ENCODE measurements at regions not wholly inside any gene's neighbourhood (a gene's known extent, or its start where the extent isn't known, plus 50 kb on each side); places are given as distances from the start of the nearest gene placed in this dataset.

GRCh38 chr5:103464835-103465484 is 97.6 kb downstream of the NUDT12 start:
- no peak for TF ChIP-seq CTCF (IDR thresholded peaks at IDR 0.05; ENCODE audit: control insufficient read depth, extremely low read depth, insufficient read depth)
- H3K4me3 ChIP-seq (ENCODE audit: low read depth, low read length), result no peak overlapping the region
- DNase-seq (ENCODE audit: low read depth), result no peak

- no peak for DNase-seq (ENCODE audit: low read depth)
- H3K4me3 ChIP-seq (ENCODE audit: low read depth, low read length), result no peak overlapping the region
- TF ChIP-seq CTCF (IDR thresholded peaks at IDR 0.05; ENCODE audit: control insufficient read depth, extremely low read depth, insufficient read depth), result no peak
Observed at GRCh38 chr5:103463261-103463660, 99.3 kb downstream of the NUDT12 start.

DNA sequence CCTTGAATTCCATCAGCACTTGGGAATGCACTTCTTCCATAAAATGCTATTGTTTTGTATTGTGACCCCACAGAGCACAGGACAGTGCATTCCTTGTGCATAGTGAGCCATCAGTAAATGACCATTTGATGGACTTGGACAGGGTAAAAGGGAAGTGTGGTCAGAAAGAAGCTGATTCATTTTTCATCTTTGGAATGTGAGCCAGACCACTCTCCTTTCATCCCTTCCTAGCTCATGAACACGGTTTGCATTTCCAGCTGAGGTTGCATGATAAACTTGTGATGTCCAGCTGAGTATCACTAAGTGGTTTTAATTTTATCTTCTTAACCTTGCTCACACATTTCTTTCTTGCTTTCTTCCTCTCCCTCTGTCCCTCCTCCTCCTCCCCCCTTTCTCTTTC is 101.3 kb downstream of the NUDT12 start:
- DNase-seq (ENCODE audit: low read depth), result no peak
- no peak for TF ChIP-seq CTCF (IDR thresholded peaks at IDR 0.05; ENCODE audit: control insufficient read depth, extremely low read depth, insufficient read depth)
- no peak overlapping the region for H3K4me3 ChIP-seq (ENCODE audit: low read depth, low read length)

DNA sequence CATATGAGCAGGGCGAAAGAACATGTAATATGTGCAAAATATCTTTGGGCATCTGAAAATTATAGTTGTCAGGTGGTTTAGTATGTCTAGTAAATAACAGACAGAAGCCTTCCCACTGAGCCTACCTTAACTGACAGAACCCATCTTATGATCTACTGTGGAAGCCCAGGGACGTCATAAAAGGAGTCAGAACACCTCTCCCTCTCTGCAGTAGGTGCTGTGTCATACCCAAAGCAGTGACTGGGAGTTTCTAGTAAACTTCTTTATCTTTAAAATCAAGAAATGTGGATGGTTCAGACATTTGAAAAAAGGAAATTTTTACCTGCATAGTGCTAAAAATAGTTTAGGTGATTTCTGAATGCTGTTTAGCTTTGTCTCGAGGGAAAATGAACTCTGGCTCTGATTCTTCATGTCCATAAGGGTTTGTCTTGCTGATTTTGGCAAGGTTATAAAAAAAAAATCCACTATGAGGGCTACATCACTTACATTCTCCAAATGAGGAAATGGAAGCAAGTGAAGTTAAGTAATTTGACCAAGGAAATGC is 104.0 kb downstream of the NUDT12 start:
- TF ChIP-seq CTCF (IDR thresholded peaks at IDR 0.05; ENCODE audit: control insufficient read depth, extremely low read depth, insufficient read depth), result no peak
- H3K4me3 ChIP-seq (ENCODE audit: low read depth, low read length), result no peak overlapping the region
- no peak for DNase-seq (ENCODE audit: low read depth)

GRCh38 chr5:103456476-103456875 is 106.1 kb downstream of the NUDT12 start:
- no peak for TF ChIP-seq CTCF (IDR thresholded peaks at IDR 0.05; ENCODE audit: control insufficient read depth, extremely low read depth, insufficient read depth)
- no peak overlapping the region for H3K4me3 ChIP-seq (ENCODE audit: low read depth, low read length)
- no peak for DNase-seq (ENCODE audit: low read depth)

DNA sequence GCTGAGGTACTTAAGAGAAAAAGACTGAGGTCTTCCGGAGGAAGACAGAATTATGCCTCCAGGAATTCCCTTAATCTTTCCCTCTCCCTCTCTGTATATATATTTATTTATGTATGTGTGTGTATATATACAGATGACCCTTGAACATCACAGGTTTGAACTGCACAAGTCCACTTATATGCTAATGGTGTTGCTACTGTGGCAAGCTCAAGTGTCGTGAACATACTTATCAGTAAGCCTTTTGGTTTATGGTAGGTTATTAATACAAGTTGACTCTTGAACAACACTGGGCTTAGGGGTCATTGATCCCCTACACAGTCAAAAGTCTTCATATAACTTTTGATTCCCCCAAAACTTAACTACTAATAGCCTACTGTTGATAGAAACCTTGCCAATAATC is 106.8 kb downstream of the NUDT12 start:
- no peak overlapping the region for H3K4me3 ChIP-seq (ENCODE audit: low read depth, low read length)
- no peak for TF ChIP-seq CTCF (IDR thresholded peaks at IDR 0.05; ENCODE audit: control insufficient read depth, extremely low read depth, insufficient read depth)
- DNase-seq (ENCODE audit: low read depth), result no peak

DNA sequence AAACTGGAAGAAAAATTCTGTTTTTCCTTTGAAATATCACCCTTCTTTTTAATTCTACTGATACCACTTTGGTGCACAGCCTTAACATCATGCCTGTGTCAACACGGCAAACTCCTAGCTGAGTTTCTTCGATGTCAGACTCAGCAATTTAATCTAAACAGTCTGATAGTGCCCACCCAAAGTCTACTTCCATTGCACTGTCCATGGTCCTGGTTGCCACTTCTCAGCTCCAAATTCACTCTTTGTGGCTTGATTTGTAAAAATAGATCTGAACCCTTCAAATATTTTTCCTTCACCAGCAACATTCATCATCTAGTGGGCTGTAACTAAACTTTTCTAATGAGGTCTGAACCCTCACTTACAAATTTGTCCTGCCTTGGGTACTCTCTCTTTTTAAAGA is 107.8 kb downstream of the NUDT12 start:
- no peak for TF ChIP-seq CTCF (IDR thresholded peaks at IDR 0.05; ENCODE audit: control insufficient read depth, extremely low read depth, insufficient read depth)
- H3K4me3 ChIP-seq (ENCODE audit: low read depth, low read length), result no peak overlapping the region
- no peak for DNase-seq (ENCODE audit: low read depth)

Measured in LNCaP clone FGC (cell line).